GM19372 (cell line): ENCODE measurements at regions not wholly inside any gene's neighbourhood (a gene's known extent, or its start where the extent isn't known, plus 50 kb on each side); places are given as distances from the start of the nearest gene placed in this dataset.

Experiments
- ATAC-seq: cut with Tn5 transposase; IDR thresholded peaks from one replicate; pipeline ENCODE4 v1.9.1; 2021; ENCODE audit warnings: mild to moderate bottlenecking, low read depth, moderate library complexity; ENCODE audit not compliant: unreplicated experiment

DNA sequence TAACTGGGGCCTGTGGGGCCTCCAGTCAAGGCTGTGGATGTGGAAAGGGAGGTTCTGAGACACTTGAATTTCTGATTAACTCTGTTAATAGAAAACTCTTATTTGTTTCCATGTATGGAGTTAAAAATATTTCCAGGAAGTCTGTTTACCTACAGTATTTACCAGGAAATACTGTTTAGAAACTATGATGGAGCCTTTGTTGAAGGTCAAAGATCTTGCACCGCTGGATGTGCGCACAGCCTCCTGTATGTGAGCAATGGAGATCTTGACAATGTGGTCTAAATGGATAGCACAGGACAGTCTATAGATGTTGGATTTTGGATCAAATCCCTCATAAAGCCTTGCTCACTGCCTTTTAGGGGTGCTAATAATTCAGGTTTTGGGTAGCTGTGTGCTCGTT lies 268.4 kb downstream of the DLEU7 start:
- ATAC-seq: no peak

DNA sequence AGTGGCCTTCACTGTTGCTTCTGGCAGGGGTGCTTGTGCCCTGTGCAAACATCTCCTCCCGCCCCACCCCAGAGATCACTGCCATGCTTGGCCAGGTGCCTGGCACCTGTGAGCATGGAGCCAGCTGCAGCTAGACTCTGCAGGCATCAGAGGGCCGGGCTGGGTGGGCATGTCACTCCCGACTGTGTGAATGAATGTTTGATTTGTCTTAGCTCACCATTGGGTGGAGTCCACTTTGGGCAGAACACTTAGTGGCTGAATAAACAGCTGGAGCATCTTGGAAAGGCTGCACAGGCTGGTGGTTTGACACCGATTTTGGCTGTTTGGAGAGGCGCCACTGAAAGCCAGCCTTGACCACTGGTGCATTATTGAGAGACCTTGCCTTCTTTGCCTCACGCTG lies 267.3 kb downstream of the DLEU7 start:
- no peak for ATAC-seq

DNA sequence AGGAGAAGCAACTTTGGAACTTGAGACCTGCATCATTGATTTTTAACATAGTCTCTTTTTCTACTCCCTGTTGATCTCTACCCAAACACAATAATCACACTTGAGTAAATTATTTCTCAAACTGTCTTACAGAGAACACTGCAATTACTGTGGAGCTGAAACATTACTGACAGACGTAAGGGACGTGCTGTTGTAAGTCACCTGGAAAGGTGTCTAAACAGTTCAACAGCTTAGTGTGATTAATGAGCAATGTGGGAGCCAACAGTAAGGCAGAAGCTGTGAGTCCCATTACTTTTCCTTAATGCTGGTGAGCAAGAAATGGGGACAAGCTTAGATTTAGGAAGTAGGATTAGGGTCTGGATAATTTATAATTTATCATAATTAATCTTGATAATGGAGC lies 265.7 kb downstream of the DLEU7 start:
- ATAC-seq: no peak

DNA sequence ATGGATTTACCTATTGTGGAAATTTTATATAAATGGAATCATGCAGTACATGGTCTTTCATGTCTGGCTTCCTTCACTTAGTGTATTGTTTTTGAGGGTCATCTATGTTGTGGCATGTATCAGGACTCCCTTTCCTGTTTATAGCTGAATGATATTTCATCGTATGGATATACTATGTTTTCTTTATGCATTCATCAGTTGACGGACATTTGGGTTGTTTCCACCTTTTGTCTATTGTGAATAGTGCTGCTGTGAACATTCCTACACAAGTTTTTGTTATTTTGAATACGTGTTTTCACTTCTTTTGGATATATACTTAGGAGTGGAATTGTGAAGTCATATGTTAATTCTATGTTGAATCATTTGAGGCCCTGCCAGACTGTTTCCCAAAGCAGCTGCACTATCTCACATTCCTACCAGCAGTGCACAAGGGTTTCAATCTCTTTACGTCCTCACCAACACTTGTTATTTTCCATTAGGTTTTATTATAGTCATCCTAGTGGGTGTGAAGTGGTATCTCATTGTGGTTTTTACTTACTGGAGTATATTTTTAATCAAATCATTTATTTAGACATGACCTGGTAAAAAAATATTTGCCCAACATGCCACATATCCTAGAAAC lies 262.7 kb downstream of the DLEU7 start:
- ATAC-seq: no peak

DNA sequence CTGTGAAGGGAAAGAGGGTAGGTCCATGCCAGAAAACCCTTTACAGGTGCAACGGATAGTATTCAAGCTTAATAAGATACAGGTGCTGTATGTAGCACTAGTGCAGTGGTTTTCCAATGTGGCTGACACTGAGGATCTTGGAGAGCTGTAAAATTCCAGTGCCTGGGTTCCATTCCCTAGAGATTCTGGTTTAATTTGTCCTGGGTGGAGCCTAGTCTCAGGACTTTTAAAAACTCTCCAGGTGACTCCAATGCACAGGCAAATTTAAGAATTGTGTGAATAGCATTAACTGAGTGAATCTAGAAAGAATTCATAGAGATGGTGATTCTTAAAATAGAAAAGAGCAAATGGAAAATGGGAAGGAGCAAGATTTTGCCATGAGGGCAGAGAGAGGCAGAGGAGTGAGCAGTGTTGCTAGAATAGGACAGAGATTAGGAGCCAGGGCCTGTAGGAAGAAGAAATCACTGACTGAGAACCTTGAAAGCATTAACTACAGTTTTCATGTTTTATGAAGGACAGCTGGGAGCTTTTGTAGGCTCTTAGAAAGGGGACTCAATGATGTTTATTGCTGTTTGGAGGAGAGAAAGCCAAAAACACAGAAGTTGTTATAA lies 261.8 kb downstream of the DLEU7 start:
- no peak for ATAC-seq

DNA sequence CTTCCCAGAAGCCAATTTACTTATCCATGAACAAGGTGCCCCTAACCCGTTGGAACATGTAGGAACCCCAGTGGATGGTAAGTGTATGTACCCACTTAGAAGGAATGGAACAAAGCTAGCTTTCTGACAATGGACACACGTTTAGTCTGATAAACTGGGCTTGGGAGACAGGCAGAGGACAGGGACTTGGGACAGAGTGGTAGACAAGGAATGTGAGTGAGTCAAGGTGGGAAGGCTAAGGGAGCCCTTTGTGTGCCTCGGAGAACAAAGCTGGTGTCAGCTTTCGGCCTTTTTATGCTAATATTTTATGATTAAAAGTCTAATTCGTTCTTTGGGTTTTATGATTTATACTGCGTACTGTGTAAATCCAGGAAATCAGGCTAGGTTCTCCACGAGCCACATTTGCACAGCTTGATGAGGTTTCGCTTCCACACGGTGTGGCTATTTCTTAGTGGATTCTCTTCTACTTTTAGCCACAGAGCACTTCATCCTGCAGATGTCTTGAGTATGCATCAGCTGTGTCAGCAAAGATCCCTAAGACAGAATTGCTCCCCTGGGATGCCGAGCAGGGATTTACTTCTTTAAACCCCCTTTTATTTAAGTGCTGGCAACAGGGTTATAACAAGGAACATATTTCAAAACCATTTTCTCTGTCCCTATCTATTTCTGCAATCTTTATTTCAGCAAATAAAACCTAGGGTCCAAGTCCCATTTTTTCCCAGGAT lies 258.5 kb downstream of the DLEU7 start:
- ATAC-seq: no peak

DNA sequence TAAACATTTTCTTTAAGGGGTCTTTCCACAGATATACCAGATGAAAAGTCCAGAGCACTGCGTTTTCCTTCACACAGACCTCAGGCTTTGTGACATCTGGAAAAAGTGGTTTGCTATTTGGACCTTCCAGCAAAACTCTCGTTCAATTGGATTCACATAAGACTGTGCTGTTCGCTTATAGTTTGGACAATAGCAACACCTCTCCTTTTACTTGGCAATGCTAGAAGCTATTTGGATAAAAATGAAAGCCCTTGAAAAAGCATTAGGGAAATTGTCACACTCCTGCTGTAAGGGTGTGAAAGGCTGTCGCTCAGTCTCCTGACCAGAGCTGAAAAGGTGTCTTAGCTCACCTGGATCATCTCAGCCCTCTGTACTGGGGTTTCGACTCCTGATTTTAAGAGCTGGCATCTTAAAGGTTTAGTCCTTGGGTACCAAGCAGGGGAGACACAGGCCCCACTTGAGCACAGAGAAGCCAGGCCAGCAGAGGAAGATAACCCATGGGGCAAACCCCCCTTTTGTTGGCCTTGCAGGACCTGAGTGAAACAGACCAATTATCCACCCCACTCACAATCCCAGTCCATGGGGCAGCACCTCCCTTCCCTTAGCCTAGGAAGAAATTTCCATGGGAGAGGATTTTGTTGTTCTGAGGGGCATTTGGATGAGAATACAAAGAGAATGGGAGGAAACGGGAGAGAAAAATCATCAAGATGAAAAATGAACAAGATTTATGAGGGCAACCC lies 257.6 kb downstream of the DLEU7 start:
- ATAC-seq: no peak

DNA sequence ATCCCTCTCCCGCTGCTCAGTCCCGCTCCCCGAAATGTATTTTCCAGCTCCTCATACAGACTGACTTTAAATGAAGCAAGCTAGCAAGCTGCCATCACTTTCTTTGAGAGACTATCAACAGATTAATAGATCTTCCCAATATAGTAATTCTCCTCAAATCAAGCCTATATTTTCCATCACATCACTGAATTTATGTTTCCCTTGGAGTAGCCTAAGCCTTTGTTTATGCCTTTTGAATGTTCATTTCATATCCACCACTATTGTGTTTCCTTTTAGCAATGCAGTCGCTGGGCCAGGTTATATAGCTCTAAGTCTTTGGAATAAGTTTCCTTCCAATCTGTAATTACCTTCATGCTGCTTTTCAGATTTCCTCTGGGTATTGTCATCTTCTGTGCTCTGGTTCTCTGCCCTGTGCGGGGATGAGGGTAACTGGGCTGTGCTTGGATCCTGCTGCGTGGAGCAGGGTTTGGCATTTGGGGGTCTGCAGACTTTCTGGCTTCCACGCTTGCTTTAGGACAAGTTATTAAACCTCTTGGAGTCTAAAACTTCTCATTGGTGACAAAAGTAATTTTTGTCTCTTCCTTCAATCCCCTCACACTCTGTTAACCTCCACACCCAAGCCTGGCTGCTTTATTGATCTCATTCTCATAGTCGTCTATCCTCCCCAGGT lies 256.9 kb downstream of the DLEU7 start:
- ATAC-seq: no peak

DNA sequence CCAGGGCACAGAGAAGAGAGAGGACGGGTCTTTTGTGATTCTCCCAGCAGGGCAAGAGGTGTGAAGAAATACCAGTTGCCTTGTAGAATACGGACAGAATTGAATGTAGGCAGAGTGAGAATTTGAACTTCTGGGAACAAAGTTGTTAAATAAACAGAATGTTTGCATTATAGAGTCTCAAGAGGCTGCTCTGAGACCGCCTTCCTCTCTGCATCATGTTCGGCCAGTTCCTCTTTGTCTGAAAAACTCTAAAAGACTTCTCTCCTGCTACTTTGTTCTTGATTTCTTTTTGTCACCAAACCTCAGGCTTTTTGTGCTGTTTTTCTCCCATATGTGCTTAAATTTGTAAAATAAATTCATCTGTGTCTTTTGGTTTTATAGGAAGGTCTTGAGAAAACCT lies 256.4 kb downstream of the DLEU7 start:
- ATAC-seq: no peak

DNA sequence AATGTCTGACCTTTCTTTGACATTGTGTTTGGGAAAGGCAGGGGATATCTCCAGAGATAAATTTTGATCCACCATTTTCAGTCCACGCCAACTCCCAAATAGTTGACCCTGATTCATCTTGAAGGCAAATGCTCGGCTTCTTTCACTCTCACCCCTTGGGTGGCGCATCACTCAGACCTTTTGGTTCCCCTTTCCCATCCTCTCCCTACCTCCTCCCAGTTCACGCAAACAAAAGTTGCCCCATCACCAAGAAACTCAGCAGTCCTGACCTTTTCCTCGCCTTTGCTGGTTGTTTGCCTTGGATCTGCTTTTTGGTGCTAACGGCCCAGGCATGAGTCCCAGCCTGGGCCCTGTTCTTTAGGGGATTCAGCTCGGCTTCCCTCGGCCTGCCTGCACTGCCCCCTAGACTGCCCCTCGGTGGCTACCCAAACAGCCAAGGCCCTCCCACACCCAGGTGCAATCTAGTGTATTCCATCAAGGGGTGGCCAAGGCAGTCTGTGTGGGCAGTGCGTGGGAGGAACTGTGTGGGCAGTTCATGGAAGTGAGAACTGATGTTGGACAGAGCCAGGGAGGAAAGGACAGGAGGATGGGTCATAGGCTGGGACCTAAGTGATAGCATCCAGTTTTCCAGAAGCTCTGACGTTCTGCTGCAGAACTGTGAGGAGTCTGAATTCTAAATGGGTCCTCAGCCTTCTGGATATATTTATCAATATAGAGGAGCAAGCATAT lies 255.7 kb downstream of the DLEU7 start:
- no peak for ATAC-seq

DNA sequence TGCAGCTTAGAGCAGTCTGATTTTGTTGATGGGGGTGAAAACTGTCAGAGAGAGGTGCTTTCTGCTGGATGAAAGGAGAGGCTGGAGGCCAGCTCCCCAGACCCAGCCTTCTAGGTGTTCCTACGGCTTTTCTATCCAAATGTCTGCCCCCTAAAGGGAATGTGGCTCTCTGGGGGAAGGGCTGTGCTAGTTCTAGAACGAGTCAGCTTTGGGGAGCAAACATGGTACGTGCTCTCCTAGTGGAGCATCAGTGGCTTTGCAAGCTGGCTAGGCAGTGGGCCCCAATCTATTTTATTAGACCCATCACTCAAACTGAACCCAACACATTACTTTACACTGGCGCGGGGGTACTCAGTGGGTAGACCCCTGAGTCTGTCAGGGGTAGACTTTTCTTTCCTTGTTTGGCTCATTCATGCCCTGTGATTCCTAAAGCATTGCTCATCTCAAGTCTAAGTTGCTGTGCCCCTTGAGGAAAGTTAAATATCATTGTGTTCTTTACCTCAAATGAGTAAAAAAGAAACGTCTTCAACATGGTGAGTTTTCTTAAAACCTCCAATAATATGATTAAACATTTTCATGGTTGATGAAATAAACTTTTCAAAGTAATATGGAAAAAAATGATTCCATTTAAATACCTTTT lies 254.9 kb downstream of the DLEU7 start:
- ATAC-seq: no peak

DNA sequence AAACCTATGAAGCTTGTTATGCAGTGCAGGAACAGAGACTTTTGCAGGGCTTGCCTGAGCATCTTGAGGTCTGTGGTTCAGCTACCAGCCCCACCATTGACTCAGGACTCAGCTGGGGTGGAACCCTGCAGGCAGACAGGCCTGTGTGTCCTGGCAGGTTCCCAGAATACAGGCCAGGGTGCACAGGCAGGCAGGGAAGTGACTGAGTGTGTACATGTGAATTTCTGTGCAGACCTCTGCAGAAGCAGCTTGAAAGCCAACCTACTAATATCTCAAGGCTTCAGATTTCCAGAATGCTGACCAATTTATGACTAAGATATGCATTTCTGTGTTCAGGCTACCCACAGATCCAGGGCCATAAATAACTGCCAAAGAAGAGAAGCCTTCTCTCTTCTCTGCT lies 254.4 kb downstream of the DLEU7 start:
- no peak for ATAC-seq

DNA sequence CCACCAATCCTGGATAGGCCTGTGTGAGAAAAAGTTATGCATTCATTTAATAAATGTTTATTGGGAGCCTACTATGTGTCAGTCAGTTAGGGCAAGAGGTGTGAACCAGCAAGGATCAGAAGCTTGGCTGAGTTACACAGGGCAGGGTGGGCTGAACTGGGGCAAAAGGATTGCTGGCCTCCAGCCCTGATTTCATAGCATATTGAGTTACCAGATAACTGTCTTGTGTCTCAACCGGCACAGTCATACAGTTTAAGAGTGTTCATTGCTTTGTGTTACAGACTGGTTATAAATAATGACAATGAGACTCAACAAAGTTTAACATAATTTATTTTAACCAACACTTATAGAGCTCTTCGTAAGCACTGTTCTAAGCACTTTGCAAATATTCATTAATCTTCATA lies 253.8 kb downstream of the DLEU7 start:
- no peak for ATAC-seq

DNA sequence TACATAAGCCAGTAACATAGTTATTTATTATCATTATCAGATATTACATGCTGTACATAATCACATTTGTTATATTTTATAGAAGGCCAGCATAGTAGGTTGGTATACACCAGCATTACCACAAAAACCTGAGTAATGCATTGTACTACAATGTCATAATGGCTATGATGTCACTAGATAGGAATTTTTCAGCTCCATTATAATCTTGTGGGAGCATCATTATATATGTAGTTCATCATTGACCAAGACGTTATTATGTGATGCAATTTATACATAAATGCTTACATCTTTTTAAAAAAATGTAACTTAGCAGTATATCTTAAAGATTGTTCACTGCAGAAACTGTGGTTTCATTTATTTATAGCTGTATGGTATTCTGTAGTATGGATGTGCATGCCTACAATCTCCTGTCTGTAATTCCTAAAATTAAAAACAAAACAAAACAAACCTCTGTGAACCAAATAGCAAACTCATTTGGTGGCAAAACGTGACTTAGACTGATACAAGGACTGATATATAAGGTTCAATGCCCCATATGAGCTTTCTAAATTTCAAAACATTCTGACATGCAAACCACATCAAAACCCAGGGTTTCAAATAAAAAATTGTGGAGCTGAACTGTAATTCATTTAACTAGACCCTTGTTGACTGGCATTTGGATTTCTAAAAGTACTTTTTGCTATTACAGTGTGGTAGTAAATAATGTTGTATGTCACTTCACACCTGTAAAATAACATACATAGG lies 250.9 kb downstream of the DLEU7 start:
- ATAC-seq: no peak

DNA sequence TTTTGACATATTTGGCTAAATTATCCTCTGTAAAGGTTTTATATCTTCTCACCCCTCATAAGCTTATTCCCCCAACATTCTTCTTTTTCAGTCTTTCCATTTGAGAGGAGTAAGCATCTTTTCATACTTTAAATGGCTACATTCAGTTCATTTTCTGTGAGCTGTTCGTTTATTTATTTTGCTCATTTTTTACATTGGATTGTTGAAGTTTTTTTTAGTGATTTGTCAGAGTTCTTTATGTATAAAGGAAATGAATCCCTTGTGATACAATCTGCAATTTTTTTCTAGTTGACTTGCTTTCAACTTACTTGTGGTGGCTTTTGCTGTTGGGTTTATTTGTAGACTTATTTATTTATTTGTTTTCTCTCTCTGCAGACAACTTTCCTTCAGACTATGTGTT lies 250.3 kb downstream of the DLEU7 start:
- ATAC-seq: no peak

DNA sequence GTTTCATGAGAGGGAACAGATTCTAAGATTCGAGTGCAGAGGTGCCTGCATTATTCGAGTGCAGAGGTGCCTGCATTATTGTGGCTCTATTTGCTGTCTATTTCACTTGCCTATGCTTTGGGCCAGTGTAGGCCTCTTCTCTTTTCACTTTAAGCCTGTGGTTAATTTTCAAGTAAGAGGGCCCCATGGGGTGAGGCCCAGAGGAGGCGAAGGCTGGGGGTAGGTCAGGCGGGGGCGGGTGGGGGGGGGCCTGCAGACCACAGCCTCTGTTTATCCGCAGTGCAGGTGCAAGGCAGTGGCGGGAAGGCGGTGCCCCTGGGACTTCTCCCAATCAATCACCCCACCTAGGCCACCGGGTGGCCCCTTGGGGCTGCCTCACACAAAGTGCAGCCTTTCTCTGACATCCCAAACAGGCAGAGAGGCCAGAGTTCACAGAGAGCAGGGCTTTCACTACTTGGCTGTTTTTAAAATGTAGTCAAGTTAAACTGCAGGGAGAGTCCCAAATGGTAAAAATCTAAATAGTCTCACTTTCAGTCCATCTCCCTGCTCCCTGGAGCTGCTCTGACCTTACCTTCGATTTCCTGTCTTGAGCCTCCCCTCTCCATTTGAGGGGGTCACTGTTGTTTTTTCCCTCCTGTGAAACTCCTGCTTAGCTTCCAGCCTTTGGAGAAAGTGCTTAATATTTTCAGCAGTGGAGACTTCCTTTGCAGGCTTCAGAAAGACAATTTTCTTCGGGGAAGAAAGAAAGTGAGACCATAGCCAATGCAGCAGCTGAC lies 249.0 kb downstream of the DLEU7 start:
- ATAC-seq: peak; percentile 88

DNA sequence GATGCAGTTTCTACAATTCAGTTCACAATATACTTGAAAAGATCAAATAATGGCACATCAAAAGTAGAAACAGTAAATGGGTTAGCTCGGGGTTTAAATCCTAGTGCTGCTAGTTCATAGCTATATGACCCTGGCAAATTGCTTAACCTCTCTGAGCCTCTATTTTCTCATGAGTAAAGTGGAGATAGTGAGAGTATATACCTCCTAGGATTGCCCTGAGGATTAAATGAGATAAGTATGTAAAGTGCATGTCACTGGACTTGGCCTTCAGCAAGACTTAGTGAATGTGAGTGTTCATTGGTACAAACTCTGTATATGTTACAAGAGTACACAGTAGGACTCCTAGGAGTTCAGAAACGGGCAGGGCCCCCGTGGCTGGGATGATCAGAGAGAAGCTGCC lies 248.3 kb downstream of the DLEU7 start:
- ATAC-seq: no peak

DNA sequence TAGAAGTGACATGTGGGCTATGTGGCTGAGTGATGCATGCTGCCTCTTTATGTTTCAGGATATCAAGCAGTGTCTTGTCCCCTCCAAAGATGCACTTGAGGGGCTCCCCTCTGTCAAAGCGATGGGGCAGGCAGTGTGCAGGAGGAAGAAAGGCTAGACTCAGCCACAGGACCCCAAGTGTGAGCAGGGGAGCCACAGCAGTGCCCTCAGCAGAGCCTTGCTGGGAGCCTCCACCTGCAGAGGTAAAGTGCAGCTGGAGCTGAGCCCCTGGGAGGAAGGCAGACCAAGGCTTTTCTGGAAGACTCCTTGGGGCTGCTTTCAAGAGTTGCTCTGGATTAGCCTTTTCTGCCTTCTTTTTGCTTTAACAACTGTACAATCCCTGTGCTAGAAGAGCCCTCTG lies 247.3 kb downstream of the DLEU7 start:
- no peak for ATAC-seq
